Prostate gland (tissue), 2 donors: ENCODE measurements at regions not wholly inside any gene's neighbourhood (a gene's known extent, or its start where the extent isn't known, plus 50 kb on each side); places are given as distances from the start of the nearest gene placed in this dataset.

Source experiments
- DNase-seq: peaks from one replicate; pipeline ENCODE4 v3.0.0-alpha.2; 2019; ENCODE audit warnings: low spot score
- H3K27ac ChIP-seq, 2 donors: fragments of 200-600 bp; sonication (generic); 2 replicates each; pipeline ENCODE4 v1.5.1; 2017 to 2019
- H3K27me3 ChIP-seq: fragments of 200-600 bp; sonication (generic); replicated peaks from 2 replicates; pipeline ENCODE4 v1.5.1; 2019; ENCODE audit not compliant: insufficient read depth
- H3K36me3 ChIP-seq, 2 donors: fragments of 200-600 bp; sonication (generic); 1 replicate in 1 of 2; 2 replicates in 1 of 2; pipeline versions ENCODE4 v1.5.1 to v1.8.1; 2017 to 2019
- H3K4me1 ChIP-seq: fragments of 200-600 bp; sonication (generic); replicated peaks from 2 replicates; pipeline ENCODE4 v1.5.1; 2019
- H3K4me3 ChIP-seq, 2 donors: fragments of 200-600 bp; sonication (generic); 2 replicates each; pipeline ENCODE4 v1.5.1; 2017 to 2019
- H3K9me3 ChIP-seq: fragments of 200-600 bp; sonication (generic); 2 replicates; pipeline ENCODE4 v1.5.1; 2017
- POLR2A ChIP-seq: fragments of 450-650 bp; IDR thresholded peaks from one replicate; pipeline ENCODE4 v1.6.1; 2016; ENCODE audit warnings: antibody characterized with exemption, mild to moderate bottlenecking
- POLR2AphosphoS5 ChIP-seq: sonication (generic); formaldehyde crosslinking; IDR thresholded peaks from one replicate; pipeline ENCODE4 v1.6.1; 2017; ENCODE audit warnings: antibody characterized with exemption
- WGBS: methylation state at CpG from one replicate; pipeline ENCODE4 v1.1.5; 2018; 5-methylcytosine and 5-hydroxymethylcytosine counted together
- intact Hi-C: fragments of 100-400 bp; cut with DNase I; formaldehyde crosslinking; loops from one replicate; pipeline ENCODE4 v1.14.2; 2022
- TF ChIP-seq, protein P1 (sequence below), 4 experiments: fragments of 200-600 bp in 2 of 4; fragments of 450-650 bp in 2 of 4; sonication (generic) in 2 of 4; IDR thresholded peaks; 1 replicate in 3 of 4; 2 replicates in 1 of 4; pipeline ENCODE4 v1.5.1; 2016 to 2019; ENCODE audit warnings: antibody characterized with exemption in 4 of 4, mild to moderate bottlenecking in 2 of 4, moderate library complexity in 2 of 4

DNA sequence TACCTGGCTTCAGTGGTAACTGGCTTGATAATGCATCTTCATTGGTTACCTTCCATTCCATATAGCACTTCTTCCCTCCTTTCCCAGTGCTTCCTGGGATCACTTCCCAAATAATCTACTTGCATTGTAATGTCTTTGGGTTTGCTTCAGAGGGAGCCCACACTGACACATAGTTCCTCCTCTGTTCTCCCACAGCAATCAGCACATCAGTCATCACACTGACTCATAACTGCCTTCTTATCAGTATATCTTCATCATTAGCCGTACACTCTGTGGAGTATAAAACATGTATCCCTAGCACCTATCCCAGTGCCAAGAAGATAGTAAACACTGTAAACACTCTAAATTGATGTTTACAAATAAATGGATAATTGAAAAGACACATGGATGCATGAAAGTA lies 91.4 kb upstream of the SCN10A start:
- H3K27me3 ChIP-seq: no peaks in the 10 kb centered on the region
- 36% methylated on average over 1 of the region's 1 CpG for WGBS

DNA sequence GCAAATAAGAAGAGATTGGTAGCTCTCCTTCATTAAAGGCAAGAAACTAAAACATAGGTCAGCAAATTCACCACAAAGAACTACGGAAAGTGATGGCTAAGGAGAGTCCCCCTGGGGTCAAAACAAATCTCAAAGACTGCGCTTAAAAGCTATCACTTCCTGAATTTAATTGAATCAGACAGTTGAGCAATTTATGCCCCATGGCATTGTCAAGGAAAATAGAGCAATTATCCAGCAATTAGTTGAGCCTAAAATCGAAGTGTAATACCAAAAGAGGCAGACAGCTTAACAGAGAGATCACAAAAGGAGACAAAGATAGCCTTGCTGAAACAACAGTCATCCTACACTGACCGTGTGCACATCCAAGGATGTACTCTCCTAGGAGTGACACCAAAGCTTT lies 74.4 kb upstream of the SCN10A start:
- H3K27me3 ChIP-seq: no peaks in the 10 kb centered on the region
- no peak for DNase-seq
- H3K36me3 ChIP-seq: no peaks in the 10 kb centered on the region
- H3K4me3 ChIP-seq: no peak overlapping the region
- no peaks in the 10 kb centered on the region for H3K4me1 ChIP-seq
- intact Hi-C loops: no loop called here
- no peaks in the 10 kb centered on the region for H3K9me3 ChIP-seq
- H3K27ac ChIP-seq: no peak overlapping the region
- TF ChIP-seq, protein P1, sequence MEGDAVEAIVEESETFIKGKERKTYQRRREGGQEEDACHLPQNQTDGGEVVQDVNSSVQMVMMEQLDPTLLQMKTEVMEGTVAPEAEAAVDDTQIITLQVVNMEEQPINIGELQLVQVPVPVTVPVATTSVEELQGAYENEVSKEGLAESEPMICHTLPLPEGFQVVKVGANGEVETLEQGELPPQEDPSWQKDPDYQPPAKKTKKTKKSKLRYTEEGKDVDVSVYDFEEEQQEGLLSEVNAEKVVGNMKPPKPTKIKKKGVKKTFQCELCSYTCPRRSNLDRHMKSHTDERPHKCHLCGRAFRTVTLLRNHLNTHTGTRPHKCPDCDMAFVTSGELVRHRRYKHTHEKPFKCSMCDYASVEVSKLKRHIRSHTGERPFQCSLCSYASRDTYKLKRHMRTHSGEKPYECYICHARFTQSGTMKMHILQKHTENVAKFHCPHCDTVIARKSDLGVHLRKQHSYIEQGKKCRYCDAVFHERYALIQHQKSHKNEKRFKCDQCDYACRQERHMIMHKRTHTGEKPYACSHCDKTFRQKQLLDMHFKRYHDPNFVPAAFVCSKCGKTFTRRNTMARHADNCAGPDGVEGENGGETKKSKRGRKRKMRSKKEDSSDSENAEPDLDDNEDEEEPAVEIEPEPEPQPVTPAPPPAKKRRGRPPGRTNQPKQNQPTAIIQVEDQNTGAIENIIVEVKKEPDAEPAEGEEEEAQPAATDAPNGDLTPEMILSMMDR (IDR thresholded peaks at IDR 0.05): no peak
- TF ChIP-seq POLR2A (no peak), POLR2AphosphoS5 (no peak)
- WGBS: 85% methylated on average over 4 of the region's 4 CpGs

More for the DNA sequence above, 91.4 kb upstream of the SCN10A start:
- intact Hi-C loops: no loop called here
- Histone ChIP-seq H3K27ac (no peak overlapping the region), H3K36me3 (no peaks in the 10 kb centered on the region), H3K4me1 (no peaks in the 10 kb centered on the region), H3K4me3 (no peak overlapping the region), H3K9me3 (no peaks in the 10 kb centered on the region)
- no peak for TF ChIP-seq POLR2AphosphoS5
- TF ChIP-seq, protein P1 (IDR thresholded peaks at IDR 0.05): no peak
- no peak for TF ChIP-seq POLR2A
- DNase-seq: no peak

DNA sequence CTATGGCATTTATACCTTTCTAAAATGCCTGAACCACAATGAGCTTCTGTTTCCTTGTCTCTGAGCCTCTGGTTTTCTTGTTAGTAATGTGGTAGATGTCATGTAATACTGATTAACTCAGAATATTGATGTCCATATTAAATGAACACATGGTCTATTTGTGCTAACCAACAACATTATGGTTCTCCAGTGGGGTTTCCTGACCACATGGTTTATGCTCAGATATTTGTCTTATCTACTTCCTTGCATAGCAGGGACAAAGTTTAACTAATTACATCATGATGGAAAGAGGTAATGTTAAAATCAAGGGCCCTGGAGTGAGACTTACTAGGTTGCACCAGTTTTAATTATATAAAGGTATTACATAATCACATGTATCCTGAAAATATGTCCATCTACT lies 62.6 kb upstream of the SCN10A start:
- TF ChIP-seq, protein P1 (IDR thresholded peaks at IDR 0.05): no peak
- no peak for TF ChIP-seq POLR2A
- no peak for TF ChIP-seq POLR2AphosphoS5
- Histone ChIP-seq H3K4me1 (no peaks in the 10 kb centered on the region), H3K36me3 (no peaks in the 10 kb centered on the region), H3K27ac (no peak overlapping the region), H3K9me3 (no peaks in the 10 kb centered on the region), H3K27me3 (no peaks in the 10 kb centered on the region), H3K4me3 (no peak overlapping the region)
- intact Hi-C loops: no loop called here
- no peak for DNase-seq
